ENCODE measurements at regions not wholly inside any gene's neighbourhood (a gene's known extent, or its start where the extent isn't known, plus 50 kb on each side); places are given as distances from the start of the nearest gene placed in this dataset.

- TF ChIP-seq, protein P1, sequence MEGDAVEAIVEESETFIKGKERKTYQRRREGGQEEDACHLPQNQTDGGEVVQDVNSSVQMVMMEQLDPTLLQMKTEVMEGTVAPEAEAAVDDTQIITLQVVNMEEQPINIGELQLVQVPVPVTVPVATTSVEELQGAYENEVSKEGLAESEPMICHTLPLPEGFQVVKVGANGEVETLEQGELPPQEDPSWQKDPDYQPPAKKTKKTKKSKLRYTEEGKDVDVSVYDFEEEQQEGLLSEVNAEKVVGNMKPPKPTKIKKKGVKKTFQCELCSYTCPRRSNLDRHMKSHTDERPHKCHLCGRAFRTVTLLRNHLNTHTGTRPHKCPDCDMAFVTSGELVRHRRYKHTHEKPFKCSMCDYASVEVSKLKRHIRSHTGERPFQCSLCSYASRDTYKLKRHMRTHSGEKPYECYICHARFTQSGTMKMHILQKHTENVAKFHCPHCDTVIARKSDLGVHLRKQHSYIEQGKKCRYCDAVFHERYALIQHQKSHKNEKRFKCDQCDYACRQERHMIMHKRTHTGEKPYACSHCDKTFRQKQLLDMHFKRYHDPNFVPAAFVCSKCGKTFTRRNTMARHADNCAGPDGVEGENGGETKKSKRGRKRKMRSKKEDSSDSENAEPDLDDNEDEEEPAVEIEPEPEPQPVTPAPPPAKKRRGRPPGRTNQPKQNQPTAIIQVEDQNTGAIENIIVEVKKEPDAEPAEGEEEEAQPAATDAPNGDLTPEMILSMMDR (IDR thresholded peaks at IDR 0.05; ENCODE audit: low read length): no peak
- no peak for TF ChIP-seq EZH2phosphoT487 (IDR thresholded peaks at IDR 0.05; ENCODE audit: low read length)
Observed at GRCh38 chr12:21991526-21991925, 50.3 kb upstream of the ABCC9 start.

Data from MM.1S (cell line).